Retina (tissue), 1 donor: ENCODE measurements at regions not wholly inside any gene's neighbourhood (a gene's known extent, or its start where the extent isn't known, plus 50 kb on each side); places are given as distances from the start of the nearest gene placed in this dataset.

ENCODE experiments used
- DNase-seq: peaks from one replicate; pipeline ENCODE4 v3.0.0-alpha.2; 2016

GRCh38 chr20:20933142-20933958 is 172.8 kb downstream of the LINC00237 start:
- peak; percentile 25 for DNase-seq

DNA sequence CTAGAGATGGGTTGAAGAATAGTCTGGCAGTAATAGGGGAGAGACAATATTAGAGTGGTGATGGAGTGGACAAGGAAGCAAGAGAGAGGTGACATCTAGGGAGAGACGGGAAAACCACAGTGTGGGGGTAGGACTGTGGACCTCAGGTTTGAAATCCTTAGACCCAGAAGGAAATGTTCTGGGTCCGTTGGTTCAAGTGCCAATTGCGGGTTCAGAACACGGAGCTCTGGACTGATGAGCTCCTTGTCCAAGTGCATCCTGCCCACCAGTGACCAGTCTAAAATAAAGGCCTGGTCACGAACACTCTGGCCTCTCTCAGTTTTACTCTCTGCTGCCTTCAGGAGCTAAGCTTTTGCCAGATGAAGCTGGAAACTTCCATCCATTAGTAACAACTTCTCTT is 174.0 kb downstream of the LINC00237 start:
- no peak for DNase-seq

DNA sequence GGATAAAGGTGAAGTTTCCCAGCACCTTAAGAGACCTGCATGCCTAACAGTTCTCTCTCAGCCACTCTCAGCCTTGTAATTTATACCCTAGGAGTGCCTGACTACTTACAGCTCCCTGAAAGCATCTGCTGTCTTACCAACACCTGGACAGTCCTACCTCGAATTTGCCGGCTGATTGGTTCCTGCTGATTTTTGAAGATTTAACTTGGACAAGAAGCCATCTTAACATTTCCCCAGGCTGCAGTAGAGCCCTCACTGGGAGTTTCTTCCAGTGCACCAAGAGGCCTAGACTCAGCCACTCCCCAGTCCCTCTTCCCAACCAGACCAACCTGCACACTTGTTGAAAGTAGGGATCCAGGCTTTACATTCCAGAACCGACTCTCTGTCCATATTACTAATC is 174.5 kb downstream of the LINC00237 start:
- DNase-seq = no peak

- no peak for DNase-seq
These were observed 175.1 kb downstream of the LINC00237 start for GRCh38 chr20:20931024-20931423.

GRCh38 chr20:20930500-20930899 is 175.7 kb downstream of the LINC00237 start:
- DNase-seq = no peak

DNA sequence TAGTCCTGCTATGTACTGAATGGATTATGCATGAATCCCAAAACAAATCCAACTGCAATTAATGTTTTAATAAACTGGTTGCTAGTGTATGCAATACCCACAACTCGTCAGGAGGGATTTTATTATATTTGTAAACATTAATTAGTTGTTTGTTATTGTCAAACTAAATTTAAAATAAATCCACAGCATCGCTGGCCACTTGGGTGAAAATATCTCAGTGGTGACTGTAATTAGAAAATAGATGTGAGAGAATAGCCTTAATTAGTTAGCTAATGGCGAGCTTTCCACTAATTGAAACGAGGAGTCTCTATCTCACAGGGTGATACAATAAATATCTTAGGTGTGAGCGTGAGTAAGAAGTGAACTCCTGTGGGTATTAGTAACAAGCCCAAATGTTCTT is 176.8 kb downstream of the LINC00237 start:
- DNase-seq = no peak

- DNase-seq = no peak
These were observed 179.8 kb downstream of the LINC00237 start for GRCh38 chr20:20926222-20926905.

DNA sequence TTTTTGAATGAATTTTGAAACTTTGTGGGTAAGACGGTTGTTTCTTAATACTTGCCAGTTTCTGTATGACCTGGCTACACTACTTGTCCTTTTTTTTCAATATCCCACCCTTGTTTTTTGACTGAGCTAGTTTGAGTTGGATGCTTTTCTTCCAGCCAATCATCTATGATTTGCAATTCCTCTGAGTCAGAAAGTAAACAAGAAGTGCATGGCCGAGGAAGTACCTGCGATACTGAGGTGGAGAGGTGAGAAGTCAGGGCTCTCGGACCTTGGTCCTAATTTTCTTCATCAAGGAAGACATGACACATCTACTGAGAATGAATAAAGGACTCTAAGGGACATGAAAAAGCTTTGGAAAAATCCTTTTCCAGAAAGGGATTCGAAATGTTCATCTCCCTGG is 185.7 kb downstream of the LINC00237 start:
- no peak for DNase-seq

DNA sequence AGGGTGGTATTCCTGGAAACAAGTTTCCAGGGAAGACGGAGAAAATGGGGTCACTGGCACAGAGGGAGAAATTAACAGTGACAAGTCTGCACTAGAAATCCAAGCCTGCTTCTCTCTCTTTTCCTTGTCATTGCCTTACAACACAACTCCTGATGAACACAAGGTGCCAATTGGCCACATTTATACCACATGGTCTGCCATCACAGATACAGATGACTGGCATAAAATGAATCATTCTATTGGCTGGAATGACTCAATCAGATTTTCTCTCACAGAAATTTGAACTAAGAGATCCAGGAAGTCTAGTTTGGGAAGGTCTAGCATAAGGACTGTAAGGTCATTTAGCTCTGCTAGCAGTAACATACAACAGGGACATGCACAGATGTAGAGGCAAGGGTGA is 190.3 kb downstream of the LINC00237 start:
- no peak for DNase-seq

DNA sequence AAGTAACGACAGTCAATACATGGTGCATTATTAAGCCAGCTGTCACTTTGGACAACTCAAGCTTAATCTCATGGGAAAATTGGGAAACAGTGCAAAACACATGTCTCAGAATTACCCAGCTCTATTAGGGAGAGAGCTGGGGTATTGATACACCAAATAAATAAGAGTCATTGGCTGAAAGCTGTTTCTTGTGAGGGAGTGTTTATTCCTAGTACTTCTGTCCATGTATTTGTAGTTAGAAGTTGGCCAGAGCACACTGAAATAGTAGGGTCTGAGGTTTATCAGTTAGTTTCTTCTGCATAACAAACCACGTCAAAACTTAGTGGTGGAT is 192.0 kb upstream of the RALGAPA2 start:
- no peak for DNase-seq

DNA sequence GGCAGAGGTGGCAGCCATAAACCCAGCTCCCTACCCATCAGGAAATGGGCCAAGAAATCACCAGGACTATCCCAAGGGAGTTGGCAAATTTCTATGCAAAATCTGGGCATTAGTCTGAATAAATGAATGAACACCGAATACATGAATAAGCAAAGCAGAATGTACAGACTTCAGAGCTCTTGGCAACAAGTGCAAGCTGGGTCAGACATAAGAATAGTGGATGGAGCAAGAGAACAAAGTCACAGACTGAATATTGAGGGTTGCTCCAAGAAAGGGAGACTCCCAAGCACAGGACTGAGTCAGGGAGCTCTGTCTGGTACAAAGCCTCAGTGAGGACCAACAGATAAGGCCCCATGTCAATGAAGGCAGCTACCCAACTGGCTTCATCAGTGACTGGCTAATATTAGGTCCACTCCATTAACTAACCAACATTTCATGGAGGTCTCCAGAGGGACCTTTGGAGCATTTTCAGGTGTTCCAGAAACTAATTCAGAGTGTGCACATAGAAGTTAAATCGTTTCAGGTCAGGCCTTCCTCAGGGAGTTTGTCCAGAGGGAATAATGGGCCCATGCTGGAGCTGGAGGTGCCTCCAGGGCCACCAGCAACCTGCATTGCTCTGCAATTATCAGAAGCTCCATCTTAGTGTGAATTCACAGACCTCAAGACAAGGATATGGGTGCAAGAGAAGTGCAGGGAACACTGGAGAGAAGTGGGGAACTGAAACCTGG is 191.5 kb upstream of the RALGAPA2 start:
- DNase-seq = no peak

DNA sequence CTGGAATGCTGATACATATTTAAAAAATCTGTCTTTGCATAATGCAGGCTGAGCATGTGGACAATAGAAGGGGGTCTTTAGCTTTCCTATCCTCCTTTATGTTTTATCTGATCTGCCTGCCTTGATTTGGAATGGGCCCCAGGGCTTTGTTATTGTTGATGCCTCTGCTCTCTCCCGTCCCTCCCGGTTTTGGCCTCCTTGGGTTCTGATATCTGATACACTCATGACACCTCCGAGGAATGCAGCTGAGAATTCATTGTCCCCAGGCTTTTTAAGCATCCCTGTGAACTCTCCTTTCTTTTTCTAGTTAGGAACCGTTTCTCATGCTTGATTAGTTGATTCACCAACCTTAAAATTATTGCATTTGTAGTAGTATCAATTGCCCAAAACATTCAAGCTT is 185.5 kb upstream of the RALGAPA2 start:
- no peak for DNase-seq

- DNase-seq = no peak
These were observed 184.7 kb upstream of the RALGAPA2 start for GRCh38 chr20:20897145-20897544.

GRCh38 chr20:20896606-20897005 is 184.2 kb upstream of the RALGAPA2 start:
- DNase-seq = no peak

GRCh38 chr20:20895537-20895936 is 183.1 kb upstream of the RALGAPA2 start:
- DNase-seq = no peak

- peak; percentile 7 for DNase-seq
These were observed 182.3 kb upstream of the RALGAPA2 start for GRCh38 chr20:20894753-20895152.

DNA sequence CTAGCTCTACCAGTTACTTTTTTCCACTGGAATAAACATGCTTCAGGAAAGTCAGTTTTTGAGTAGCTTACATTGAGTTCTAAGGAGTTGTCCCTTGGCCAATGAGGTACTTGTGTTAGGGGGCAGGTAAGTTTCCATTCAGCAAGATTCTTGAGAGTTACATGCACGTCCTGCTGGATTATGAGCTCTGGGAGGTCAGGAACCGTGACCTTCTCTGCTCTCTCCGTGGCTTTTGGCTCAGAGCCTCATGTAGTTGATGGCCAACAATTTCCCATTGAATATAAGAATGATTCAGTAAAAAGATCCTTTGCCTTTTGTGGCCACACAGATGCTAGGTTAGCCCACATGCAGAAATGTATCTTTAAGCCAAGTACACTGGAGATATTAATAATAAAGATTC is 181.8 kb upstream of the RALGAPA2 start:
- DNase-seq = no peak

DNA sequence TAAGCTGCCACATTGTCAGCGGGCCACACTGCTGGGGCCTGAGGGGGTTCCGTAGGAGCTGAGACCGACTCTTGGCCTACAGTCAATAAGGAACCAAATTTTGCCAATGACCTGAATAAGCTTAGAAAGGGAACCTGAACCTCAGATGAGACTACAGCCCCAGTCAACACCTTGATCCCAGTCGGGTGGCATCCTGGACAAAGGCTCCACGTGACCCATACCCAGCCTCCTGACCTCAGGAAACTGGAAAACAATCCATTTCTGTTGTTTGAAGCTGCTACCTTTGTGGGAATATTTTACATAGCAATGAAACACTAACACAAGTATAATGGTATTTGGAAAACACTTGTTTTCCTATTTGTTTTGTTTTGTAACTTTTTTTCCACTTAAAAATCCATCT is 179.9 kb upstream of the RALGAPA2 start:
- DNase-seq = no peak

DNA sequence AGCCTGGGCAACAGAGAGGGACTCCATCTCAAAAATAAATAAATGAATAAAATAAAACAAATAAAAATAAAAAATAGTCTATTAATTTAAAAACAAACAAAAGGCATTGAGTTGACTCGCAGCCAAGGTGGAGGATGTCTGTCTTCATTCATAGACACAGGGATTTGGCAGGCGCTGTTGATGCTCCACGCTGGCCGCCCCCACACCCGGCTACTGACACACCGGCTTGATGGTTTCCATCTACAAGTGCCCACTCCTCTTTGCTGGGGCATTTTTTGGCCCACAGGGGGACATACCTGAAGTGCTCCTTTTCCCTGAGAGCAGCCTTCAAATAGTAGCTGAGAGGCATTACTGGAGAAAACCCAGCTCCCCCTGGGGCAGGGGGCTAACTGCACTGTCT is 178.3 kb upstream of the RALGAPA2 start:
- no peak for DNase-seq

- DNase-seq = no peak
These were observed 176.5 kb upstream of the RALGAPA2 start for GRCh38 chr20:20888936-20889335.

GRCh38 chr20:20888266-20888656 is 175.8 kb upstream of the RALGAPA2 start:
- DNase-seq = peak; percentile 30

DNA sequence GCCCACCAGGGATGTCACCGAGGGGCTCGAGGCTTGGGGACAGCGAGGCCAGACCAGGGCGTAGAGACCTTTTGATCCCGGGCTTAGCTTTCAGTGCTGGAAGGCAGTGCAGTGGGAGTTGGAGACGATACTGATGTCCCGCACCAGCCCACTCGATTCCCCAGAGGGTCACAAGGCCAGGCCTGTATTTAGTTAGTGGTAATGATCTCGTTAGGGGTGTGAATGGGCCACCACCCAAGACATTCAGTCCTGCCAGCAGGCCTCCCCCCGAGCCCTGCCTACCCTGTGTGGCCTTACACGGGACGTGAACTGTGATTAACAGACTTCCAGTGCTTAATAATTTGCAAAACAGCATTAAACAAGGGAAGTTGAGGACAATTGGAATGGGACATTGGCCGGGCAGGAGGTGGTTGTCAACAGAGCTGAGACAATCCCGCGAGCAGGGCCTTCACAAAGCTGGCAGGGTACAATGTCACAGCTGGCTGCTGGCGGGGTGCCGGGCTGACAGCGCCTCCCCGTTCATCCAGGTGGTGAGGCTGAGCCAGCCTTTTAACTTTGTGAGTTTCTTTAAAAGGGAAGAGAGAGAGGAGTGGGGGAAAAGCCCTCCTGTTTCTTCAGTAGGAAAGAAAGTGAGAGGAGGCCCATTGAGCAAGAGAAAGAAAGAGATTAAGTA is 175.3 kb upstream of the RALGAPA2 start:
- peak; percentile 50 for DNase-seq

DNA sequence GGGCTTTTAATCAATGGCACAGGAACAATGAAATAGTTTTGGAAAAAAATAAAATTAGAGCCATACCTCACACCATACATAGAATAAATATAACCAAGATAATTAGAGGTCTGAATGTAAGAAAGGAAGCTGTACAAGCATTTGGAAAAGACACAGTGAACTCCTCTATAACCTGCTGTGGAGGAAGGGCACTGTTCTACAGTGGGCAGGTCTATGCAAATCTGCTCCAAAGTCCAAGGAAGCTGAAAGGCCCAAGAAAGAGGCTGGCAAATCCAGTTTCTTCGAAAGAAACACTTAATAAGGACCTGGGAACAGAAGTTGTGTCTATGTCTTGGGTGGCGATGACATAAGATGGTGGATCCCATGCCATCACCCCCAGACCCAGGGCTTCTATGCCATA is 169.4 kb upstream of the RALGAPA2 start:
- no peak for DNase-seq
